ENCODE measurements at regions not wholly inside any gene's neighbourhood (a gene's known extent, or its start where the extent isn't known, plus 50 kb on each side); places are given as distances from the start of the nearest gene placed in this dataset.

GRCh38 chr16:85308611-85309540, 196.6 kb upstream of the CIBAR2 start:
- TF ChIP-seq POLR2AphosphoS5 (IDR thresholded peaks at IDR 0.05; ENCODE audit: low read depth, low read length) (no peak; the same call in 1 of the 2 replicates), TAF1 (IDR thresholded peaks at IDR 0.05; ENCODE audit: borderline replicate concordance, insufficient read depth, low read length) (no peak), FOXP2 (optimal IDR thresholded peaks at IDR 0.05; ENCODE audit: borderline replicate concordance, extremely low read depth, extremely low read length, insufficient read depth) (no peak), SIN3A (IDR thresholded peaks at IDR 0.05; ENCODE audit: borderline replicate concordance, insufficient read depth, low read length) (no peak)
- TF ChIP-seq, protein P1, sequence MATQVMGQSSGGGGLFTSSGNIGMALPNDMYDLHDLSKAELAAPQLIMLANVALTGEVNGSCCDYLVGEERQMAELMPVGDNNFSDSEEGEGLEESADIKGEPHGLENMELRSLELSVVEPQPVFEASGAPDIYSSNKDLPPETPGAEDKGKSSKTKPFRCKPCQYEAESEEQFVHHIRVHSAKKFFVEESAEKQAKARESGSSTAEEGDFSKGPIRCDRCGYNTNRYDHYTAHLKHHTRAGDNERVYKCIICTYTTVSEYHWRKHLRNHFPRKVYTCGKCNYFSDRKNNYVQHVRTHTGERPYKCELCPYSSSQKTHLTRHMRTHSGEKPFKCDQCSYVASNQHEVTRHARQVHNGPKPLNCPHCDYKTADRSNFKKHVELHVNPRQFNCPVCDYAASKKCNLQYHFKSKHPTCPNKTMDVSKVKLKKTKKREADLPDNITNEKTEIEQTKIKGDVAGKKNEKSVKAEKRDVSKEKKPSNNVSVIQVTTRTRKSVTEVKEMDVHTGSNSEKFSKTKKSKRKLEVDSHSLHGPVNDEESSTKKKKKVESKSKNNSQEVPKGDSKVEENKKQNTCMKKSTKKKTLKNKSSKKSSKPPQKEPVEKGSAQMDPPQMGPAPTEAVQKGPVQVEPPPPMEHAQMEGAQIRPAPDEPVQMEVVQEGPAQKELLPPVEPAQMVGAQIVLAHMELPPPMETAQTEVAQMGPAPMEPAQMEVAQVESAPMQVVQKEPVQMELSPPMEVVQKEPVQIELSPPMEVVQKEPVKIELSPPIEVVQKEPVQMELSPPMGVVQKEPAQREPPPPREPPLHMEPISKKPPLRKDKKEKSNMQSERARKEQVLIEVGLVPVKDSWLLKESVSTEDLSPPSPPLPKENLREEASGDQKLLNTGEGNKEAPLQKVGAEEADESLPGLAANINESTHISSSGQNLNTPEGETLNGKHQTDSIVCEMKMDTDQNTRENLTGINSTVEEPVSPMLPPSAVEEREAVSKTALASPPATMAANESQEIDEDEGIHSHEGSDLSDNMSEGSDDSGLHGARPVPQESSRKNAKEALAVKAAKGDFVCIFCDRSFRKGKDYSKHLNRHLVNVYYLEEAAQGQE (IDR thresholded peaks at IDR 0.05; ENCODE audit: insufficient read depth in 1 of 2, low read depth in 2 of 2, low read length in 2 of 2), result no peak

DNA sequence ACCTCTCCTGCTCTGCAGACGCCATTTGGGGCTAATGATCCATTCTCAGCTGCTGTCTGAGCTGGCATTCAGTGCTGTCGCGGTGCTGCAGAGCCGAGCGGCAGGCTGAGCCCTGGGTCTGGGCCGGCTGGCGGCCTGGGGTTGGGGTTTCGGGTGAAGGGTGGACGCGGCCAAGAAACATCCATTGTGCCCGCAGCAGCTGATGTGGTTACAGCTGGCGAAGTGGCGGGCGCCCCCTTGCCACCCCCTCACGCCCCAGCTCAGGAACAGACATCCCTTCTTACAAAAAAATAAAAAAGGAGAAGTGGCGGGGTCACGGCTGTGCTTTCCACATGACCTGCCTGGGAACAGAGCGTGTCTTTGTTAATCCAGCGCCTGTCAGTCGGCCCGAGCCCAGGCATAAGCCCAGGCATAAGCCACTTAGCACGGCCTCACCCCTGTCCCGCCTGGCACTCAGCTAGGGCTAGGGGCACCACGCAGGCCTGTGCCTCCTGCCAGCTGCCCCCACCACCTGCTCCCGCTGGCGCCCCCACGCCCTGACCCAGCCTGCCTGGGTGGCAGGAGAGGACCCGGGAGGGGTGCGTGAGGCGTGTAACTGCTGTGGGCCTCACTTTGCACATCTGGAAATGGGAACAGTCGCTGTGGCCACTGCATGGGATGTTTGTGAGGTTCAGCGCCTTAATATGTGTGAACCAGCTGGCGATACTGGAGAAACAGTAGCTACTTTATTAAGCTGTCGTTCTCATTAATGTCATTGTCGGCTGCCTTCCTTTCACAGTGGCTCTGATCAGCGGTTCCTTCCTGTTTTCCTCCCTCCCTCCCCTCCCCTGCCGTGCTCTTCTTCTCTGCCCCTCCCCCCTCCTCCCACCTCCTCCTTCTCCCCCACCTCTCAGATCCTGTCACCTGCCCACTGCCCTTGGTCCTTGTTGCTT, 197.7 kb upstream of the CIBAR2 start:
- no peak for TF ChIP-seq SIN3A (IDR thresholded peaks at IDR 0.05; ENCODE audit: borderline replicate concordance, insufficient read depth, low read length)
- no peak for TF ChIP-seq TAF1 (IDR thresholded peaks at IDR 0.05; ENCODE audit: borderline replicate concordance, insufficient read depth, low read length)
- no peak for TF ChIP-seq POLR2AphosphoS5 (IDR thresholded peaks at IDR 0.05; ENCODE audit: low read depth, low read length)
- TF ChIP-seq FOXP2 (optimal IDR thresholded peaks at IDR 0.05; ENCODE audit: borderline replicate concordance, extremely low read depth, extremely low read length, insufficient read depth), result no peak
- TF ChIP-seq, protein P1 (IDR thresholded peaks at IDR 0.05; ENCODE audit: insufficient read depth in 1 of 2, low read depth in 2 of 2, low read length in 2 of 2), result no peak

DNA sequence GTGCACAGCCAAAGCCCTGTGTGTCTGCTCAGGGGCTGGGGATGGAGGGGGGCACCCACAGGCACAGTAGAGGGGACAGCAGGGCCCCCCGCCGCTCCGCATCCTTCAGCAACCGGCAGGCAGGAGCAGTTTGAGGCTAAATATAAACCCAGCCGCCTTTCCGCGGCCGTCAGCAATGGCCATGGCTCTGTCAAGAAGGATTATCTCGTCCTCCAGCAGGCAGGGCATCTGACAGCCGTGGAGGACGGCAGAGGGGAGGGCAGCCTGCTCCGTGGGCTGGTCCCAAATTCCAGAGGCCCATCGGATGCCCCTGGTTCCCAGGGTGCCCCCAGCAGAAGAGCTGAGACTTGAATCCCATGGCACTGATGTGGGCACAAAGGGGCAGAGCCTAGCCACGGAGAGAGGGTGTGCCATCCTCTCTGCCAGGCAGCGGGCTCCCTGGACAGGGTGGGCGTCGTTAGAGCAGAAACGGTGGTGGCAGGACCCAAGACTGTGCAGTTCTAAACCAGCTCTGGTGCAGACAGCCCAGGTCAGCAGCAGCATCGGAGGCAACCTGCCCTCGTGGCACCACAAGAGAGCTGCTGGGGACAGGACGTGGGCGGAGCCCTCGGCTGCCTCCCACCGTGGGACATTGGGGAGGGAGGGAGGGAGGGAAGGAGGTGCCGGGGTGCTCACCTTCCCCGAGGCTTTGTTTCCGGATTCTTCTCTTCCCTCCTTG, 198.8 kb upstream of the CIBAR2 start:
- TF ChIP-seq SIN3A (IDR thresholded peaks at IDR 0.05; ENCODE audit: borderline replicate concordance, insufficient read depth, low read length) (no peak), POLR2AphosphoS5 (IDR thresholded peaks at IDR 0.05; ENCODE audit: low read depth, low read length) (no peak), FOXP2 (optimal IDR thresholded peaks at IDR 0.05; ENCODE audit: borderline replicate concordance, extremely low read depth, extremely low read length, insufficient read depth) (no peak), TAF1 (IDR thresholded peaks at IDR 0.05; ENCODE audit: borderline replicate concordance, insufficient read depth, low read length) (no peak)
- TF ChIP-seq, protein P1 (IDR thresholded peaks at IDR 0.05; ENCODE audit: insufficient read depth in 1 of 2, low read depth in 2 of 2, low read length in 2 of 2), result no peak

GRCh38 chr16:85311741-85312140, 199.5 kb upstream of the CIBAR2 start:
- TF ChIP-seq SIN3A (IDR thresholded peaks at IDR 0.05; ENCODE audit: borderline replicate concordance, insufficient read depth, low read length) (no peak), TAF1 (IDR thresholded peaks at IDR 0.05; ENCODE audit: borderline replicate concordance, insufficient read depth, low read length) (no peak), FOXP2 (optimal IDR thresholded peaks at IDR 0.05; ENCODE audit: borderline replicate concordance, extremely low read depth, extremely low read length, insufficient read depth) (no peak), POLR2AphosphoS5 (IDR thresholded peaks at IDR 0.05; ENCODE audit: low read depth, low read length) (no peak)
- TF ChIP-seq, protein P1 (IDR thresholded peaks at IDR 0.05; ENCODE audit: insufficient read depth in 1 of 2, low read depth in 2 of 2, low read length in 2 of 2), result no peak
